Fibroblast of the aortic adventitia (primary cell): ENCODE measurements at regions not wholly inside any gene's neighbourhood (a gene's known extent, or its start where the extent isn't known, plus 50 kb on each side); places are given as distances from the start of the nearest gene placed in this dataset.

Experiments used
- DNase-seq: peaks from one replicate; pipeline ENCODE4 v3.0.0-alpha.2; 2010; ENCODE audit warnings: low read depth
- H3K4me3 ChIP-seq: 2 replicates; pipeline ENCODE4 v1.5.1; 2011; ENCODE audit warnings: low read depth, mild to moderate bottlenecking, control low read depth, low read length, moderate library complexity
- TF ChIP-seq, protein P1 (sequence below): IDR thresholded peaks from 2 replicates; pipeline ENCODE4 v1.5.1; 2011; ENCODE audit warnings: mild to moderate bottlenecking, low read length, control low read depth, inconsistent platforms; ENCODE audit not compliant: insufficient read depth

DNA sequence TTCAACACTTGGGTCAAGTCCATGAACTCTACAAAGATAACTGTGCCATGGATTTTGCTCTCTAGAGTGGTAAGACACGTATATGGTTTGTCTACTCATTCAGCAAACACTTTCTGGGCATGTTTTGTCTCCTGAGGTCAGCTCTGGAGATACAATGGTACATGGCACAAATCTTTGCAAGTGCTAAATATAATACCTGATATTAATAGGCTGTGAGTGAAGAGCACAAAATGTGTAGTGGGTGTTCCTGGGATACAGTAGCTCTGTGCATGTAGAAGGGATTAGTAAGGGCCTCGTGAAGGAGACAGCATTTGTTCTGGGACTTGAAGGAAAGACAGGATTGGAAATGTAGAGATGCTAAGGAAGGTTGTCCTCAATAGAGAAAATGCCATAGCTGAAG, 360.9 kb downstream of the BCKDHB start:
- TF ChIP-seq, protein P1, sequence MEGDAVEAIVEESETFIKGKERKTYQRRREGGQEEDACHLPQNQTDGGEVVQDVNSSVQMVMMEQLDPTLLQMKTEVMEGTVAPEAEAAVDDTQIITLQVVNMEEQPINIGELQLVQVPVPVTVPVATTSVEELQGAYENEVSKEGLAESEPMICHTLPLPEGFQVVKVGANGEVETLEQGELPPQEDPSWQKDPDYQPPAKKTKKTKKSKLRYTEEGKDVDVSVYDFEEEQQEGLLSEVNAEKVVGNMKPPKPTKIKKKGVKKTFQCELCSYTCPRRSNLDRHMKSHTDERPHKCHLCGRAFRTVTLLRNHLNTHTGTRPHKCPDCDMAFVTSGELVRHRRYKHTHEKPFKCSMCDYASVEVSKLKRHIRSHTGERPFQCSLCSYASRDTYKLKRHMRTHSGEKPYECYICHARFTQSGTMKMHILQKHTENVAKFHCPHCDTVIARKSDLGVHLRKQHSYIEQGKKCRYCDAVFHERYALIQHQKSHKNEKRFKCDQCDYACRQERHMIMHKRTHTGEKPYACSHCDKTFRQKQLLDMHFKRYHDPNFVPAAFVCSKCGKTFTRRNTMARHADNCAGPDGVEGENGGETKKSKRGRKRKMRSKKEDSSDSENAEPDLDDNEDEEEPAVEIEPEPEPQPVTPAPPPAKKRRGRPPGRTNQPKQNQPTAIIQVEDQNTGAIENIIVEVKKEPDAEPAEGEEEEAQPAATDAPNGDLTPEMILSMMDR = no peak
- no peak for DNase-seq
- no peak overlapping the region for H3K4me3 ChIP-seq

DNA sequence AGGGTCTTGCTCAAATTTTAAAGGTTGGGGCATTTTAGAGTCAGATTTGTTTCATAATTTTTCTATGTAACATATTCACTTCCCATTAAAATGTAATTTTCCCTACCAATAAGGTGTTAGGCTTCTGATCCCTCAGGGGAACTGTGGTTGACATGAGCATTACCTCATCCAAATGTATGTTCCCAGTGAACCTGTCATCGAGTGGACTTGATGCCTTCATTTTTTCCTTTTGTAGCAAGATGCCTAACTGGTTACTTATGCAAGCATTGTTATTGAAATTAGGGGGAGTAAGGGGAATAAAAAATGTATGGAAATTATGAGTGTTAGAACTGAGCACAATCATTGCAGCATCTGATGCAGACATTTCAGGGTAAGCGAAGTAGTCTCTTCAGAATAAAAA, 360.5 kb downstream of the BCKDHB start:
- DNase-seq = no peak
- TF ChIP-seq, protein P1 = no peak
- H3K4me3 ChIP-seq = no peak overlapping the region

DNA sequence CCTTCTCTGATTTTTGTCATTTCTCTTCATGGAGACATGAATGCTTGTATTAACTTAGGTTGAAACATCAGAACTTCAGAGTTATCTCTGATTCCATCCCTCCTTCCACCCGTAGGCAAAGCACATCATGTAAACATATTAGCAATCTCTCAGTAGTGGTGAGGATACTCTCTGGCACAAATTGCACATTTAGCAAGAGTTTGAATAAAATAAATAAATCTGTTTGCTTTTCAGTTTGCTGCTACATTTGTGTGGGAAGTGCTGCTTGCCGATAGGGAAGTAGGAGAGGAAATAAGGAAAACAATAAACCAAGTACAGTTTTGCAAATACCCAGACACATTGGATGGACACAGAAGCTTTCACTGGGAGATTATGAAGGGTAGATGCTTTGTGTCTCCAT, 359.0 kb downstream of the BCKDHB start:
- TF ChIP-seq, protein P1 = no peak
- DNase-seq = no peak
- no peak overlapping the region for H3K4me3 ChIP-seq

DNA sequence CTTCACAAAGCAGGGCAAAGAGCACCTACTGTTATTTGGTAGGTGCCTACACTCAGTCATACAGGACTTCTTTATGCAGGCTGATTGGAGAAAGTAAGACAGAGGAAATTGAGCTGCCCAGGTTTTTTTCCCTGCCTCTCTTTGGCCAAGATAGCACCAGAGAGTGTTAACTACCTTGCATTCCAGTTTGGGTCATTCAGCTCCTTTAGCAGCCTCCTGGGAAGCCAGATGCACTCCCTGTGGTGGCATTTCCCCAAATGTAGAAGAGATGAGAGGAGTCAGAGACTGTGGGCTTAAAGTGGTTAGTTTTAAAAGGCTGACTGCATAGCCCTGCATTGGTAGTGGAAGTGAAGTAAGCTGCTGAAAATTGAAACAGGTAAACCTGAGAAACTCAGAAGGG, 358.4 kb downstream of the BCKDHB start:
- no peak overlapping the region for H3K4me3 ChIP-seq
- no peak for DNase-seq
- TF ChIP-seq, protein P1 = no peak

DNA sequence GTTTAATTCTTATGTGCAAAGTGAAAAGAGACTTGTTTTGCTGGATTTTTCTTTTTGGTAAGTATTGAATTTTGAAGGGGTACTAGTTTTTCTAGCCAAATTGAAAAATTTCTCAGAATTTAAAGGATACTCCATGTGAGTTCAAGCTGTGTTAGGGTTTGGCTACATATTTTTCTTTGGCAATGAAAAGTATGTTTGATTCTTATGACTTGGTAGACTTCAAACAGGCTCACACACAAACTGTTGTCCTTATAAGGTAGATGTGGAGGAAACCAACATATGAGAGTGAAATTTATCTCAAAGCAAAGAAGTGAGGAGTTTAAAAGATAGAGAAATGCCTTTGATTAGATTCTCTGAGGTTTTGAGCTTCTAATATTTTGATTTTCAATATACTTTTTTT, 356.7 kb downstream of the BCKDHB start:
- TF ChIP-seq, protein P1 = no peak
- H3K4me3 ChIP-seq = no peak overlapping the region
- DNase-seq = no peak

DNA sequence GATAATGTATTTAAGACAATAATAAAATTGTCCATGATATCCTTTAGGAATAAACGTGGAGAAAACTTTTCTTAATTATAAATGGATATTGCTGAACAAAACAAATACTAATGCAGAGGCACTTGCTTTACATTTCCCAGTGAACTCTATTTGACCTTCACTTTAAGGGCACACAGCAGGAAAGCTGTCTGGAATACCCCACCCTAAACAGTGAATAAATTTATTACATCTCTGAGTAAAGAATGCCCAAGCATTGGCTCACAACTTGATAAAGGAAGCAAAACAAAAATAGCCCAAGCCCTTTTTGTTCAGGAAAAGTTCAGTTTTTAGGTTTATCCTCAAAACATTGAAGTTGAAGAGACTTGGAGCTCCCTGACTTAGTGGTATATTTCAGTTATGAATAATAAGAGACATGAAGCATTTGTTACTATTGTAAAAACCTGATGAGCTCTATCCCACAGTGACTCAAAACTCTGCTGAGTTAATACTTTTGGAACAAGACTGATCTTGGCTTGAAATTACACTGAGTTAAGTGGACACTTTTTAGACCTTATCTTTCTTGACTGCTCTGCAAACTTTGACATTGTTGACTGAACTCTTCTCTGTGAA, 353.9 kb downstream of the BCKDHB start:
- H3K4me3 ChIP-seq = no peak overlapping the region
- peak; percentile 83 for DNase-seq
- TF ChIP-seq, protein P1 = no peak

DNA sequence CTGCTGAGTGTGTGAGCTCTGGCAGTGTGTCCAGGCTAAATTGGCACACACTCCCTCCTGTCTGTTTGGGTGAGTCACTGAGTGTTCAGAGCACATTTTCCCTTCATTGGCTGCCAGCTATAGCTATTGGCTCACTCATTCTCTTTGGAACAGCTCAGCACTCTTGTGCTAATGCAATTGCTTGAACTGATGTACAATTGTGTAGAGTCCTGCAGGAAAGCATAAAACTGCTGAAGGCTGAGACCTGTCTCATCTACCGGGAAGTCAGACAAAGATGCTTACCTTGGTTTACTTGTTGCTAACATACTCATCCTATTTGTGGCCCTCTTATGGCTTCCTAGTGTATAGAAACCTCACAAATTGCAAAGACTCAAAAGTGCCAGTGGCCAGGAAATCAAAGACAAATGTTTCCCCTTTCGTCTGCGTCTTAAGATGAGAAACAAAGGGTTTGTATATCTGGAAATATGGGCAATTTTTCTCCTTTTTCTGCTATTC, 351.0 kb downstream of the BCKDHB start:
- no peak overlapping the region for H3K4me3 ChIP-seq
- TF ChIP-seq, protein P1 = no peak
- peak; percentile 99 for DNase-seq
